Tibial artery (tissue), 4 donors: ENCODE measurements at regions not wholly inside any gene's neighbourhood (a gene's known extent, or its start where the extent isn't known, plus 50 kb on each side); places are given as distances from the start of the nearest gene placed in this dataset.

Source experiments
- DNase-seq, 2 donors: peaks; one replicate each; pipeline ENCODE4 v3.0.0-alpha.2; 2019
- H3K27ac ChIP-seq, 2 donors: fragments of 200-600 bp; sonication (generic) in 1 of 2; 1 replicate in 1 of 2; 2 replicates in 1 of 2; pipeline ENCODE4 v1.5.1; 2018 to 2019; ENCODE audit warnings: mild to moderate bottlenecking in 1 of 2
- H3K27me3 ChIP-seq, 2 donors: fragments of 200-600 bp; sonication (generic) in 1 of 2; one replicate each; pipeline versions ENCODE4 v1.5.1 to v1.6.0; 2016 to 2019
- H3K36me3 ChIP-seq, 3 donors: fragments of 200-600 bp; sonication (generic) in 2 of 3; one replicate each; pipeline ENCODE4 v1.5.1; 2016 to 2019; ENCODE audit warnings: mild to moderate bottlenecking in 2 of 3
- H3K4me1 ChIP-seq, 4 donors: fragments of 200-600 bp; sonication (generic) in 2 of 4; 1 replicate in 3 of 4; 2 replicates in 1 of 4; pipeline ENCODE4 v1.5.1; 2016 to 2019
- H3K4me3 ChIP-seq, 2 donors: fragments of 200-600 bp; sonication (generic) in 1 of 2; 1 replicate in 1 of 2; 2 replicates in 1 of 2; pipeline ENCODE4 v1.5.1; 2018 to 2019; ENCODE audit warnings: mild to moderate bottlenecking in 2 of 2
- H3K9me3 ChIP-seq, 3 donors: fragments of 200-600 bp; sonication (generic) in 1 of 3; one replicate each; pipeline ENCODE4 v1.5.1; 2016 to 2019
- intact Hi-C: fragments of 100-400 bp; cut with DNase I; formaldehyde crosslinking; loops from one replicate; pipeline ENCODE4 v1.15.0; 2023; ENCODE audit warnings: low total_unique reads
- TF ChIP-seq, protein P1 (sequence below), 2 experiments: fragments of 200-600 bp in 1 of 2; fragments of 450-650 bp in 1 of 2; IDR thresholded peaks; one replicate each; pipeline ENCODE4 v1.5.1; 2017 to 2019; ENCODE audit warnings: antibody characterized with exemption in 2 of 2, mild to moderate bottlenecking in 1 of 2, moderate library complexity in 1 of 2

DNA sequence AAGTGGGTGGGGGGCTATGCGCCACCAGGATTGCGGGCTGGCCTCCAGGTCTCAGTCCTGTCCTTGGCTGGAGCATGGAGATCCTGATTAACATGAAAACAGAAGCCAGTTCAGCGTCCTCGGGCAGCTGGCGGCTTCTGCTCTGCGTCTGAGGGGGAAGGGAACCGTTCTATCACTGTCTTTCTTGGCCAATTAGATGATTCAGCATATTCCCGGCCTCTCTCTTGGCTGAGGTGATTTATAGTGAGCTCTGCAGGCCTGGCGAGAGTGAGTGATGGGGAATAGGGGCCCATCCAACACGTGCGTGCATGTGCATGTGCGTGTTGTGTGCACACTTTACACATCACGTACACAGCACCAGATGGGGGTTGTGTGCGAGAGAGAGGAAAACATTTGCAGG is 145.8 kb upstream of the ATP6AP2 start:
- no peaks in the 10 kb centered on the region for H3K4me1 ChIP-seq
- no peaks in the 10 kb centered on the region for H3K27me3 ChIP-seq
- no peak overlapping the region for H3K4me3 ChIP-seq
- no peaks in the 10 kb centered on the region for H3K9me3 ChIP-seq
- H3K27ac ChIP-seq = no peak overlapping the region
- intact Hi-C loops = no loop called here
- DNase-seq = no peak
- TF ChIP-seq, protein P1, sequence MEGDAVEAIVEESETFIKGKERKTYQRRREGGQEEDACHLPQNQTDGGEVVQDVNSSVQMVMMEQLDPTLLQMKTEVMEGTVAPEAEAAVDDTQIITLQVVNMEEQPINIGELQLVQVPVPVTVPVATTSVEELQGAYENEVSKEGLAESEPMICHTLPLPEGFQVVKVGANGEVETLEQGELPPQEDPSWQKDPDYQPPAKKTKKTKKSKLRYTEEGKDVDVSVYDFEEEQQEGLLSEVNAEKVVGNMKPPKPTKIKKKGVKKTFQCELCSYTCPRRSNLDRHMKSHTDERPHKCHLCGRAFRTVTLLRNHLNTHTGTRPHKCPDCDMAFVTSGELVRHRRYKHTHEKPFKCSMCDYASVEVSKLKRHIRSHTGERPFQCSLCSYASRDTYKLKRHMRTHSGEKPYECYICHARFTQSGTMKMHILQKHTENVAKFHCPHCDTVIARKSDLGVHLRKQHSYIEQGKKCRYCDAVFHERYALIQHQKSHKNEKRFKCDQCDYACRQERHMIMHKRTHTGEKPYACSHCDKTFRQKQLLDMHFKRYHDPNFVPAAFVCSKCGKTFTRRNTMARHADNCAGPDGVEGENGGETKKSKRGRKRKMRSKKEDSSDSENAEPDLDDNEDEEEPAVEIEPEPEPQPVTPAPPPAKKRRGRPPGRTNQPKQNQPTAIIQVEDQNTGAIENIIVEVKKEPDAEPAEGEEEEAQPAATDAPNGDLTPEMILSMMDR (IDR thresholded peaks at IDR 0.05) = no peak
- no peaks in the 10 kb centered on the region for H3K36me3 ChIP-seq

DNA sequence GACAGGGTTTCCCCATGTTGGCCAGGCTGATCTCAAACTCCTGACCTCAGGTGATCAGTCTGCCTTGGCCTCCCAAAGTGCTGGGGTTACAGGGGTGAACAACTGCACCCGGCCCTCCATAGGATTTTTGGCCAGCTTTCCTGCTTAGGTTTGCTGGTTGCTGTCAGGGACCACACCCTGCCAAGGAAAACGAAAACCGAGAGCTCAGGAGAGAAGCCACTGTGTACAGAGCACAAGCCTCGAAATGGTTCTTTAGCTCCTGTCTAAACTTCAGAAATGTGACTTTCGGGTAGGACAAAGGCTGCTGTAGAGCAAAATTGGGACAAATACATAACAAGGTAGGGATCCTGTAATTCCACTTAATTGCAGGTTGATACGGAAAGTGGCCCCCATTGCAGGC is 146.3 kb upstream of the ATP6AP2 start:
- no peak for DNase-seq
- Histone ChIP-seq H3K36me3 (no peaks in the 10 kb centered on the region), H3K27me3 (no peaks in the 10 kb centered on the region), H3K4me1 (no peaks in the 10 kb centered on the region), H3K9me3 (peaks cover 0 to 2% (median 1%) of the 10 kb centered on the region in 3 donors), H3K4me3 (no peak overlapping the region), H3K27ac (no peak overlapping the region)
- TF ChIP-seq, protein P1 (IDR thresholded peaks at IDR 0.05) = no peak
- intact Hi-C loops = no loop called here

- Histone ChIP-seq H3K27ac (no peak overlapping the region), H3K9me3 (peaks cover 0 to 12% (median 11%) of the 10 kb centered on the region in 3 donors), H3K4me1 (no peaks in the 10 kb centered on the region), H3K36me3 (no peaks in the 10 kb centered on the region), H3K4me3 (no peak overlapping the region), H3K27me3 (no peaks in the 10 kb centered on the region)
- intact Hi-C loops = no loop called here
- DNase-seq = no peak
- TF ChIP-seq, protein P1 (IDR thresholded peaks at IDR 0.05) = no peak
Measured at GRCh38 chrX:40433160-40433559, 147.6 kb upstream of the ATP6AP2 start.

DNA sequence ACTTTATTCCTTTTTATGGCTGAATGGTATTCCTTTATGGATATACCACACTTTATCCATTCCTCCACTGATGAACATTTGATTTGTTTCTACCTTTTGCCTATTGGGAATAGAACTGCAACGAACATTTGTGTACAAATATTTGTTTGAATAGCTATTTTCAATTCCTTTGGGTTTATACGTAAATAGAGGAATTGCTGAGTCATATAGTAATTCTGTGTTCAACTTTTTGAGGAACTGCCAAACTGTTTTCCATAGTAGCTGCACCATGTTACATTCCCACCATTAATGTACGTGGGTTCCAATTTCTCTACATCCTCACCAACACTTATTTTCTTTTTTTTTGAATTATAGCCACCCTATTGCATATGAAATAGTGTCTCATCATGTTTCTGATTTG is 156.5 kb upstream of the ATP6AP2 start:
- no peaks in the 10 kb centered on the region for H3K27me3 ChIP-seq
- DNase-seq = no peak
- H3K4me3 ChIP-seq = no peak overlapping the region
- TF ChIP-seq, protein P1 (IDR thresholded peaks at IDR 0.05) = no peak
- no peaks in the 10 kb centered on the region for H3K4me1 ChIP-seq
- H3K9me3 ChIP-seq = peaks cover 0 to 23% (median 23%) of the 10 kb centered on the region in 3 donors
- intact Hi-C loops = no loop called here
- H3K27ac ChIP-seq = no peak overlapping the region
- no peaks in the 10 kb centered on the region for H3K36me3 ChIP-seq

- DNase-seq = no peak
- Histone ChIP-seq H3K27ac (no peak overlapping the region), H3K9me3 (peaks cover 0 to 15% (median 15%) of the 10 kb centered on the region in 3 donors), H3K36me3 (no peaks in the 10 kb centered on the region), H3K4me3 (no peak overlapping the region), H3K4me1 (no peaks in the 10 kb centered on the region), H3K27me3 (no peaks in the 10 kb centered on the region)
- intact Hi-C loops = no loop called here
- TF ChIP-seq, protein P1 (IDR thresholded peaks at IDR 0.05) = no peak
Measured at GRCh38 chrX:40423299-40423698, 157.5 kb upstream of the ATP6AP2 start.

DNA sequence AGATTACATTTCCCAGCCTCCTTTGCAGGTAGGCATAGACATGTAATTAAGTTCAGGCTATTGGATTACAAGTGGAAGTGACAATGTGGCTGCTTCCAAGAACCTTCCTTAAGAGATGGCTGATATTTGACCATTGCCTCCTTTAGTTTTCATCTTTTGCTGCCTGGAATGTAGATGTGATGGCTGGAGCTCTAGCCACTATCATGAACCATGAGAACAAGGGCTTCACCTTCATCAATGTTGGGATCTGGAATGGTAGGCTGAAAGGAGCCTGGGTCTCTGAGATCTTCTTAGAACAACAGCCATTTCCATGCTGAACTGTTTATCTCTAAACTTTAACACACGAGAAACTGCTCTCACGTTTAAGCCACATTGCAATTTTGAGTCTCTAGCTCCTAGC is 158.7 kb upstream of the ATP6AP2 start:
- no peak for DNase-seq
- Histone ChIP-seq H3K4me3 (no peak overlapping the region), H3K36me3 (no peaks in the 10 kb centered on the region), H3K27me3 (no peaks in the 10 kb centered on the region), H3K27ac (no peak overlapping the region), H3K9me3 (peaks cover 0 to 15% (median 12%) of the 10 kb centered on the region in 3 donors), H3K4me1 (no peaks in the 10 kb centered on the region)
- TF ChIP-seq, protein P1 (IDR thresholded peaks at IDR 0.05) = no peak
- intact Hi-C loops = no loop called here
